SU-DHL-6 (cell line): ENCODE measurements at regions not wholly inside any gene's neighbourhood (a gene's known extent, or its start where the extent isn't known, plus 50 kb on each side); places are given as distances from the start of the nearest gene placed in this dataset.

Experiments used
- H2AFZ ChIP-seq: fragments of 200-600 bp; sonication (generic); 2 replicates; pipeline ENCODE4 v1.6.1; 2014; ENCODE audit warnings: low read depth, mild to moderate bottlenecking, moderate library complexity, mixed read lengths, antibody characterized with exemption, low read length; ENCODE audit not compliant: severe bottlenecking
- H3F3A ChIP-seq: fragments of 200-600 bp; shearing (Covaris generic); 2 replicates; pipeline ENCODE4 v1.6.0; 2016; ENCODE audit warnings: antibody characterized with exemption, mild to moderate bottlenecking; ENCODE audit not compliant: insufficient read depth
- H3K27ac ChIP-seq: fragments of 200-600 bp; sonication (generic); 2 replicates; pipeline ENCODE4 v1.5.1; 2016; ENCODE audit warnings: low read depth, mild to moderate bottlenecking, low read length, moderate library complexity, mixed read lengths
- H3K27me3 ChIP-seq: fragments of 200-600 bp; sonication (generic), shearing (Covaris generic); 2 replicates; pipeline ENCODE4 v1.6.0; 2014; ENCODE audit warnings: mild to moderate bottlenecking, low read length
- H3K36me3 ChIP-seq: fragments of 200-600 bp; sonication (generic); 2 replicates; pipeline ENCODE4 v1.6.1; 2014; ENCODE audit warnings: mild to moderate bottlenecking, low read length, mixed read lengths
- H3K4me2 ChIP-seq: fragments of 300-600, 200-600 bp; shearing (Covaris generic), sonication (generic); 2 replicates; pipeline ENCODE4 v1.6.0; 2014; ENCODE audit warnings: low read length, low read depth, mild to moderate bottlenecking; ENCODE audit not compliant: poor library complexity, severe bottlenecking
- H3K4me3 ChIP-seq: fragments of 200-600 bp; sonication (generic); 2 replicates; pipeline ENCODE4 v1.5.1; 2014; ENCODE audit warnings: antibody characterized with exemption, low read length, mild to moderate bottlenecking, mixed read lengths; ENCODE audit not compliant: insufficient read depth, poor library complexity, severe bottlenecking
- H3K79me2 ChIP-seq: fragments of 200-600 bp; sonication (generic); 2 replicates; pipeline ENCODE4 v1.6.1; 2014; ENCODE audit warnings: mild to moderate bottlenecking, low read length, moderate library complexity; ENCODE audit not compliant: insufficient read depth
- H3K9ac ChIP-seq: fragments of 200-600 bp; sonication (generic); 2 replicates; pipeline ENCODE4 v1.7.0; 2014; ENCODE audit warnings: mild to moderate bottlenecking, low read length
- H3K9me2 ChIP-seq: fragments of 200-600 bp; sonication (generic); replicated peaks from 2 replicates; pipeline ENCODE4 v1.6.1; 2014; ENCODE audit warnings: low read length; ENCODE audit not compliant: insufficient read depth
- H3K9me3 ChIP-seq: fragments of 200-600 bp; sonication (generic); 2 replicates; pipeline ENCODE4 v1.6.1; 2014; ENCODE audit warnings: low read length, mixed read lengths; ENCODE audit not compliant: insufficient read depth
- H4K20me1 ChIP-seq: fragments of 200-600 bp; sonication (generic); 2 replicates; pipeline ENCODE4 v1.6.1; 2014; ENCODE audit warnings: low read depth, mild to moderate bottlenecking, antibody characterized with exemption, low read length, moderate library complexity, mixed read lengths
- CTCF ChIP-seq: fragments of 200-600 bp; sonication (generic); IDR thresholded peaks from one replicate; pipeline ENCODE4 v1.5.1; 2017; ENCODE audit warnings: antibody characterized with exemption, mild to moderate bottlenecking, low read length, moderate library complexity; ENCODE audit not compliant: insufficient read depth, poor library complexity, severe bottlenecking
- EZH2phosphoT487 ChIP-seq: fragments of 200-600 bp; sonication (generic), shearing (Covaris generic); conservative IDR thresholded peaks from 2 replicates; pipeline ENCODE4 v1.6.1; 2018; ENCODE audit warnings: mild to moderate bottlenecking, antibody characterized with exemption, low read length, moderate library complexity, mixed read lengths

GRCh38 chr14:54332490-54332889 is 64.3 kb upstream of the CDKN3 start:
- Histone ChIP-seq H3K27ac (no peak overlapping the region), H3K9me2 (no peaks in the 10 kb centered on the region), H4K20me1 (no peaks in the 10 kb centered on the region), H3F3A (no peaks in the 10 kb centered on the region), H3K36me3 (no peaks in the 10 kb centered on the region), H3K9ac (no peak overlapping the region), H3K4me3 (no peak overlapping the region), H3K27me3 (no peaks in the 10 kb centered on the region), H3K9me3 (no peaks in the 10 kb centered on the region), H3K4me2 (no peak overlapping the region), H2AFZ (no peak overlapping the region), H3K79me2 (no peaks in the 10 kb centered on the region)
- TF ChIP-seq CTCF (no peak), EZH2phosphoT487 (no peak)

GRCh38 chr14:54333511-54333910 is 63.3 kb upstream of the CDKN3 start:
- Histone ChIP-seq H3K9ac (no peak overlapping the region), H3K27me3 (no peaks in the 10 kb centered on the region), H3K9me2 (no peaks in the 10 kb centered on the region), H3K79me2 (no peaks in the 10 kb centered on the region), H2AFZ (no peak overlapping the region), H3K36me3 (no peaks in the 10 kb centered on the region), H3K4me3 (no peak overlapping the region), H4K20me1 (no peaks in the 10 kb centered on the region), H3K9me3 (no peaks in the 10 kb centered on the region), H3K4me2 (no peak overlapping the region), H3K27ac (no peak overlapping the region), H3F3A (no peaks in the 10 kb centered on the region)
- TF ChIP-seq CTCF = no peak
- no peak for TF ChIP-seq EZH2phosphoT487

- no peaks in the 10 kb centered on the region for H3K9me2 ChIP-seq
- no peaks in the 10 kb centered on the region for H3K36me3 ChIP-seq
- no peaks in the 10 kb centered on the region for H3K27me3 ChIP-seq
- no peak overlapping the region for H2AFZ ChIP-seq
- H4K20me1 ChIP-seq = no peaks in the 10 kb centered on the region
- no peak overlapping the region for H3K4me2 ChIP-seq
- H3K9ac ChIP-seq = no peak overlapping the region
- TF ChIP-seq EZH2phosphoT487 (no peak), CTCF (no peak)
- H3F3A ChIP-seq = no peaks in the 10 kb centered on the region
- no peak overlapping the region for H3K4me3 ChIP-seq
- H3K27ac ChIP-seq = no peak overlapping the region
- no peaks in the 10 kb centered on the region for H3K9me3 ChIP-seq
- no peaks in the 10 kb centered on the region for H3K79me2 ChIP-seq
Observed at GRCh38 chr14:54335569-54336155, 61.1 kb upstream of the CDKN3 start.
